ENCODE measurements at regions not wholly inside any gene's neighbourhood (a gene's known extent, or its start where the extent isn't known, plus 50 kb on each side); places are given as distances from the start of the nearest gene placed in this dataset.
A peak's percentile ranks its signal among the peaks of the same experiment; 100 is the strongest.
"Not testable (repeated sequence)": the region's sequence is repeated elsewhere in the genome, so short reads cannot be mapped to it uniquely, and the experiment has no call there.

- DNase-seq = not testable (repeated sequence)
Observed at GRCh38 chr12:9304540-9304939, 96.3 kb upstream of the PZP start.

GRCh38 chr12:9295872-9296271 is 87.7 kb upstream of the PZP start:
- not testable (repeated sequence) for DNase-seq

GRCh38 chr12:9294072-9294620 is 86.0 kb upstream of the PZP start:
- not testable (repeated sequence) for DNase-seq

- DNase-seq = not testable (repeated sequence)
Observed at GRCh38 chr12:9293391-9293790, 85.2 kb upstream of the PZP start.

GRCh38 chr12:9289984-9290383 is 81.8 kb upstream of the PZP start:
- DNase-seq = not testable (repeated sequence)

- not testable (repeated sequence) for DNase-seq
Observed at GRCh38 chr12:9284724-9285123, 76.5 kb upstream of the PZP start.

- DNase-seq = not testable (repeated sequence)
Observed at GRCh38 chr12:9284197-9284596, 76.0 kb upstream of the PZP start.

- DNase-seq = peak; percentile 69
Observed at GRCh38 chr12:9283346-9284095, 75.3 kb upstream of the PZP start.

- no peak for DNase-seq
Observed at GRCh38 chr12:9276990-9277389, 68.8 kb upstream of the PZP start.

- DNase-seq = no peak
Observed at GRCh38 chr12:9273276-9273675, 65.1 kb upstream of the PZP start.

GRCh38 chr12:9271875-9272274 is 63.7 kb upstream of the PZP start:
- no peak for DNase-seq

GRCh38 chr12:9264546-9264945 is 56.4 kb upstream of the PZP start:
- DNase-seq = no peak

GRCh38 chr12:9260931-9261330 is 52.7 kb upstream of the PZP start:
- DNase-seq = no peak

GRCh38 chr12:9258676-9259075 is 50.5 kb upstream of the PZP start:
- no peak for DNase-seq

Data from activated gamma-delta T cell treated with Interleukin-2 at 50 U/mL for 16 hours (primary cell).